Breast epithelium (tissue), 3 donors: ENCODE measurements at regions not wholly inside any gene's neighbourhood (a gene's known extent, or its start where the extent isn't known, plus 50 kb on each side); places are given as distances from the start of the nearest gene placed in this dataset.

Source experiments
- CTCF ChIP-seq, 3 donors: fragments of 450-650 bp; IDR thresholded peaks; one replicate each; pipeline ENCODE4 v1.5.1; 2016 to 2017; ENCODE audit warnings: antibody characterized with exemption in 3 of 3, mild to moderate bottlenecking in 3 of 3, moderate library complexity in 3 of 3
- POLR2A ChIP-seq: fragments of 450-650 bp; IDR thresholded peaks from one replicate; pipeline ENCODE4 v1.6.1; 2016; ENCODE audit warnings: antibody characterized with exemption, mild to moderate bottlenecking, moderate library complexity
- POLR2AphosphoS5 ChIP-seq, 3 donors: sonication (generic); formaldehyde crosslinking; IDR thresholded peaks; one replicate each; pipeline ENCODE4 v1.6.1; 2017; ENCODE audit warnings: antibody characterized with exemption in 3 of 3

DNA sequence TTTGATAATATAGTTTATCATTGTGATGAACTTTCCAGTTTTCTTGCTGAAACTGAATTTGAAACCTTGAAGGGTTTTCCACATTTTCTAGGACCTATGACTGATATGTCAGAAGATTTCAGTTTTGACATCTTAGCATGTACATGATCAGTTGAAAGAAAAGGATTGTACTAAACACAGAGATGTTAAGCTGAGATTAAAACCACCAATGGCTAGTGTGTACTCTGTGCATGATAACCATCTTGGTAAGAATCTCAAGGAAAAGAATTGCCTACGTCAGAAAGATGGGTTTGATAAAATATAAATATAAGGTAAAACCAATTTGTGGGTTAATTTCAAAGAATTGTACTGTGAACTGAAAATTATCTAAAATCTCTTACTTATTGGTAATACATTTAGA is 776.4 kb downstream of the GATA3 start:
- TF ChIP-seq CTCF (IDR thresholded peaks at IDR 0.05), result no peak
- TF ChIP-seq POLR2A, result no peak
- TF ChIP-seq POLR2AphosphoS5 (IDR thresholded peaks at IDR 0.05), result no peak
